ENCODE measurements at regions not wholly inside any gene's neighbourhood (a gene's known extent, or its start where the extent isn't known, plus 50 kb on each side); places are given as distances from the start of the nearest gene placed in this dataset.

DNA sequence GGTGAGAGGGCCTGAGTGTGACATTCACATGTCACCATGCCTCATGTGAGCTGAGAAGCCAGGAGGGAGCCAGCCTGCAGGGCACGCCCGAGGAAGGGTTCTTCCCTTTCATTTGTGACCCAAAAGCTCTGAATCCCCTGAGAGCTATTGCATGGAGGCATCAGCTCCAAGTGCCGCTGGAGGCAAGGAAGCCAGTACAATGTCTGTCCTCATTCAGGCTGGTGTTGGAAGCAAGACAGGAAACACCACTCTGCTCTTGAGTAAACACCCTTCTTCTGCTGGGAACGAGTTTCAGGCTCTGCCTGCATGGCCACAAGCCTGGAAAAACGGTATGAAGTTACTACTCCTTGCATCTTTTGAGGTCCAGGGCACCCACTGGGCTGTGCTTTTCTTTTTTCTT lies 83.8 kb upstream of the LARGE1 start:
- H3K9me3 ChIP-seq (ENCODE audit: low read depth, low read length, poor library complexity, severe bottlenecking), result peaks cover 34% of the 10 kb centered on the region
- intact Hi-C loops (cut with micrococcal nuclease; ENCODE audit: unreplicated experiment), result no loop called here
- no peak overlapping the region for H3K27ac ChIP-seq (ENCODE audit: low read depth, low read length, poor library complexity, severe bottlenecking)
- POLR2A ChIA-PET (ENCODE audit: low non-redundant PET), result no interaction called here
- no peak for TF ChIP-seq EZH2 (IDR thresholded peaks at IDR 0.05; ENCODE audit: borderline replicate concordance, low read depth, low read length, poor library complexity, severe bottlenecking)
- TF ChIP-seq, protein P1, sequence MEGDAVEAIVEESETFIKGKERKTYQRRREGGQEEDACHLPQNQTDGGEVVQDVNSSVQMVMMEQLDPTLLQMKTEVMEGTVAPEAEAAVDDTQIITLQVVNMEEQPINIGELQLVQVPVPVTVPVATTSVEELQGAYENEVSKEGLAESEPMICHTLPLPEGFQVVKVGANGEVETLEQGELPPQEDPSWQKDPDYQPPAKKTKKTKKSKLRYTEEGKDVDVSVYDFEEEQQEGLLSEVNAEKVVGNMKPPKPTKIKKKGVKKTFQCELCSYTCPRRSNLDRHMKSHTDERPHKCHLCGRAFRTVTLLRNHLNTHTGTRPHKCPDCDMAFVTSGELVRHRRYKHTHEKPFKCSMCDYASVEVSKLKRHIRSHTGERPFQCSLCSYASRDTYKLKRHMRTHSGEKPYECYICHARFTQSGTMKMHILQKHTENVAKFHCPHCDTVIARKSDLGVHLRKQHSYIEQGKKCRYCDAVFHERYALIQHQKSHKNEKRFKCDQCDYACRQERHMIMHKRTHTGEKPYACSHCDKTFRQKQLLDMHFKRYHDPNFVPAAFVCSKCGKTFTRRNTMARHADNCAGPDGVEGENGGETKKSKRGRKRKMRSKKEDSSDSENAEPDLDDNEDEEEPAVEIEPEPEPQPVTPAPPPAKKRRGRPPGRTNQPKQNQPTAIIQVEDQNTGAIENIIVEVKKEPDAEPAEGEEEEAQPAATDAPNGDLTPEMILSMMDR (conservative IDR thresholded peaks at IDR 0.05; ENCODE audit: low read depth, low read length), result no peak
- DNase-seq (ENCODE audit: low spot score), result no peak
- no peaks in the 10 kb centered on the region for H3K36me3 ChIP-seq (ENCODE audit: insufficient read depth, low read length, poor library complexity, severe bottlenecking)
- no peaks in the 10 kb centered on the region for H3K4me1 ChIP-seq (ENCODE audit: insufficient read depth, low read length, poor library complexity, severe bottlenecking)
- no peak overlapping the region for H3K4me3 ChIP-seq (ENCODE audit: low read depth, low read length, poor library complexity, severe bottlenecking)
- no TSS peak for BruUV-seq (replicated peaks)
- H3K27me3 ChIP-seq (replicated peaks; ENCODE audit: insufficient read depth, low read depth, low read length, poor library complexity), result no peaks in the 10 kb centered on the region
- CTCF ChIA-PET, result no interaction called here

DNA sequence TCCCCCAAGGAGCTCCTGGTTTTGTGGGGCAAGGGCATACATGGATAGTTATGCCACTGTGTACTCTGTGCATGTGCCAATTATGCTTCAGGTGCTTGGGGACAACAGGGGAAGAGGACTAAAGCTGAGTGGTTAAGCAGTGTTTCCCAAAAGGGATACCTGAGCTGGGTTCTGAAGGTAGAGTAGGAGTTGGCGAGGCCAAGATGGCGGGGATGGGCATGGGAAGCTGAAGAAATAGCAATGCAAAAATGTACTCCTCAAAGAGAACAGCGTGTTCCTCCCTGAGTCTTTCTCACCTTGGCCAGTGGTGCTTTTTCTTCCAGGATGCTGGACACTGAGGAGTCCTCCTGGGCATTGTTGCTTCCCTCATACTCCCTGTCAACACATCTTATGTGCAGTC lies 90.0 kb upstream of the LARGE1 start:
- DNase-seq (ENCODE audit: low spot score), result no peak
- no peak overlapping the region for H3K27ac ChIP-seq (ENCODE audit: low read depth, low read length, poor library complexity, severe bottlenecking)
- intact Hi-C loops (cut with micrococcal nuclease; ENCODE audit: unreplicated experiment), result no loop called here
- ChIA-PET CTCF (no interaction called here), POLR2A (ENCODE audit: low non-redundant PET) (no interaction called here)
- no TSS peak for BruUV-seq (replicated peaks)
- H3K9me3 ChIP-seq (ENCODE audit: low read depth, low read length, poor library complexity, severe bottlenecking), result peaks cover 26% of the 10 kb centered on the region
- no peaks in the 10 kb centered on the region for H3K27me3 ChIP-seq (replicated peaks; ENCODE audit: insufficient read depth, low read depth, low read length, poor library complexity)
- no peak overlapping the region for H3K4me3 ChIP-seq (ENCODE audit: low read depth, low read length, poor library complexity, severe bottlenecking)
- TF ChIP-seq EZH2 (IDR thresholded peaks at IDR 0.05; ENCODE audit: borderline replicate concordance, low read depth, low read length, poor library complexity, severe bottlenecking), result no peak
- TF ChIP-seq, protein P1 (conservative IDR thresholded peaks at IDR 0.05; ENCODE audit: low read depth, low read length), result no peak
- no peaks in the 10 kb centered on the region for H3K4me1 ChIP-seq (ENCODE audit: insufficient read depth, low read length, poor library complexity, severe bottlenecking)
- H3K36me3 ChIP-seq (ENCODE audit: insufficient read depth, low read length, poor library complexity, severe bottlenecking), result no peaks in the 10 kb centered on the region

DNA sequence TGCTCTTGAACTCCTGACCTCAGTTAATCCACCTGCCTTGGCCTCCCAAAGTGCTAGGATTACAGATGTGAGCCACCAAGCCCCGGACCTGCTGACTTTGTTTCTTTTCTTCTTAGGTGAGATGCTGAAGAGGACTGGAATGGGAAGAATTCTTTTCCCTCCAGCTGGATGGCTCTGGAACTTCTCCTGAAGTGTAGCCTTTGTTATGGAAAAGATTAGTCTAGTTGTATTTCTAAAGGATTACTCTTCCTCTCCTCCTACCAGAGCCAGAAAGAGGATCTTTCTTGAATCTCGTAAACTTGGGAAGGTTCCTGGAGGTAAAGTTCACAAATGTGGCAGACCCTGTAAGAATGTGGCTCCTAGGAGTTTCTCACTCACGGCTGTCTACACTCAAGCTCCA lies 95.4 kb upstream of the LARGE1 start:
- no peak overlapping the region for H3K4me3 ChIP-seq (ENCODE audit: low read depth, low read length, poor library complexity, severe bottlenecking)
- no peak for DNase-seq (ENCODE audit: low spot score)
- H3K27me3 ChIP-seq (replicated peaks; ENCODE audit: insufficient read depth, low read depth, low read length, poor library complexity), result no peaks in the 10 kb centered on the region
- no peaks in the 10 kb centered on the region for H3K36me3 ChIP-seq (ENCODE audit: insufficient read depth, low read length, poor library complexity, severe bottlenecking)
- TF ChIP-seq, protein P1 (conservative IDR thresholded peaks at IDR 0.05; ENCODE audit: low read depth, low read length), result no peak
- no peak for TF ChIP-seq EZH2 (IDR thresholded peaks at IDR 0.05; ENCODE audit: borderline replicate concordance, low read depth, low read length, poor library complexity, severe bottlenecking)
- CTCF ChIA-PET, result no interaction called here
- H3K9me3 ChIP-seq (ENCODE audit: low read depth, low read length, poor library complexity, severe bottlenecking), result peaks cover 35% of the 10 kb centered on the region
- no peak overlapping the region for H3K27ac ChIP-seq (ENCODE audit: low read depth, low read length, poor library complexity, severe bottlenecking)
- intact Hi-C loops (cut with micrococcal nuclease; ENCODE audit: unreplicated experiment), result no loop called here
- no peaks in the 10 kb centered on the region for H3K4me1 ChIP-seq (ENCODE audit: insufficient read depth, low read length, poor library complexity, severe bottlenecking)
- POLR2A ChIA-PET (ENCODE audit: low non-redundant PET), result no interaction called here
- no TSS peak for BruUV-seq (replicated peaks)

All from A673 (cell line).